Liver (tissue), 8 donors: ENCODE measurements at regions not wholly inside any gene's neighbourhood (a gene's known extent, or its start where the extent isn't known, plus 50 kb on each side); places are given as distances from the start of the nearest gene placed in this dataset.
"Not testable (repeated sequence)": the region's sequence is repeated elsewhere in the genome, so short reads cannot be mapped to it uniquely, and the experiment has no call there.

Source experiments
- DNase-seq: peaks from one replicate; pipeline ENCODE4 v3.0.0-alpha.2; 2017; ENCODE audit warnings: low spot score
- H3K27ac ChIP-seq, 2 donors: one replicate each; pipeline ENCODE4 v1.7.0; 2013; ENCODE audit warnings: inconsistent platforms in 2 of 2, low read length in 2 of 2, control low read depth in 1 of 2, low read depth in 1 of 2, mild to moderate bottlenecking in 1 of 2
- H3K27me3 ChIP-seq, 4 donors: one replicate each; pipeline versions ENCODE4 v1.6.1 to v1.7.0; 2013; ENCODE audit warnings: low read length in 3 of 4, inconsistent platforms in 1 of 4, mild to moderate bottlenecking in 1 of 4, moderate library complexity in 1 of 4; ENCODE audit not compliant: control insufficient read depth in 4 of 4, insufficient read depth in 4 of 4
- H3K36me3 ChIP-seq, 4 donors: one replicate each; pipeline versions ENCODE4 v1.6.1 to v1.7.0; 2013; ENCODE audit warnings: low read length in 3 of 4, mild to moderate bottlenecking in 3 of 4, low read depth in 1 of 4, moderate library complexity in 1 of 4; ENCODE audit not compliant: control insufficient read depth in 4 of 4, insufficient read depth in 3 of 4
- H3K4me1 ChIP-seq, 4 donors: one replicate each; pipeline versions ENCODE4 v1.6.1 to v1.7.0; 2013; ENCODE audit warnings: low read length in 3 of 4, mild to moderate bottlenecking in 3 of 4, moderate library complexity in 1 of 4; ENCODE audit not compliant: control insufficient read depth in 4 of 4, insufficient read depth in 4 of 4
- H3K4me3 ChIP-seq, 3 donors: one replicate each; pipeline versions ENCODE4 v1.6.1 to v1.7.0; 2013; ENCODE audit warnings: low read length in 3 of 3, control low read depth in 1 of 3, low read depth in 1 of 3, mild to moderate bottlenecking in 1 of 3
- H3K9ac ChIP-seq, 2 donors: one replicate each; pipeline ENCODE4 v1.7.0; 2013; ENCODE audit warnings: low read length in 2 of 2, mild to moderate bottlenecking in 2 of 2, moderate library complexity in 2 of 2, control low read depth in 1 of 2, low read depth in 1 of 2
- H3K9me3 ChIP-seq, 4 donors: one replicate each; pipeline versions ENCODE4 v1.6.1 to v1.7.0; 2013; ENCODE audit warnings: low read length in 3 of 4; ENCODE audit not compliant: control insufficient read depth in 4 of 4
- ATF3 ChIP-seq: IDR thresholded peaks from 2 replicates; pipeline ENCODE4 v1.6.1; 2016; ENCODE audit warnings: antibody characterized with exemption
- CTCF ChIP-seq: fragments of 150-350 bp; IDR thresholded peaks from 2 replicates; pipeline ENCODE4 v1.5.1; 2017; ENCODE audit warnings: improper control_type of control experiment, low read depth, low read length; ENCODE audit not compliant: missing input control
- EGR1 ChIP-seq, 2 donors: IDR thresholded peaks; 2 replicates each; pipeline ENCODE4 v1.6.1; 2016 to 2018; ENCODE audit warnings: antibody characterized with exemption in 2 of 2, low read depth in 2 of 2
- FOXA1 ChIP-seq: IDR thresholded peaks from 2 replicates; pipeline ENCODE4 v1.6.1; 2016; ENCODE audit warnings: antibody characterized with exemption
- FOXA2 ChIP-seq: IDR thresholded peaks from 2 replicates; pipeline ENCODE4 v1.6.1; 2016; ENCODE audit warnings: antibody characterized with exemption
- GABPA ChIP-seq, 2 donors: IDR thresholded peaks in 1 of 2; conservative IDR thresholded peaks in 1 of 2; 2 replicates each; pipeline ENCODE4 v1.6.1; 2016; ENCODE audit warnings: antibody characterized with exemption in 2 of 2, mild to moderate bottlenecking in 1 of 2, moderate library complexity in 1 of 2
- HNF4A ChIP-seq, 2 donors: conservative IDR thresholded peaks; 2 replicates each; pipeline ENCODE4 v1.6.1; 2016; ENCODE audit warnings: antibody characterized with exemption in 2 of 2, mild to moderate bottlenecking in 2 of 2
- HNF4G ChIP-seq: IDR thresholded peaks from 2 replicates; pipeline ENCODE4 v1.6.1; 2016; ENCODE audit warnings: antibody characterized with exemption
- JUND ChIP-seq, 2 donors: IDR thresholded peaks; 2 replicates each; pipeline ENCODE4 v1.6.1; 2016; ENCODE audit warnings: antibody characterized with exemption in 2 of 2
- MAX ChIP-seq: IDR thresholded peaks from 2 replicates; pipeline ENCODE4 v1.6.1; 2016; ENCODE audit warnings: antibody characterized with exemption
- NR2F2 ChIP-seq: IDR thresholded peaks from 2 replicates; pipeline ENCODE4 v1.6.1; 2016; ENCODE audit warnings: antibody characterized with exemption
- RAD21 ChIP-seq, 2 donors: IDR thresholded peaks; 2 replicates each; pipeline ENCODE4 v1.6.1; 2016; ENCODE audit warnings: antibody characterized with exemption in 2 of 2, mild to moderate bottlenecking in 2 of 2
- REST ChIP-seq: IDR thresholded peaks from 2 replicates; pipeline ENCODE4 v1.6.1; 2016; ENCODE audit warnings: antibody characterized with exemption, mild to moderate bottlenecking
- RXRA ChIP-seq, 2 donors: IDR thresholded peaks; 2 replicates each; pipeline ENCODE4 v1.6.1; 2017 to 2018; ENCODE audit warnings: antibody characterized with exemption in 2 of 2, mild to moderate bottlenecking in 1 of 2
- SP1 ChIP-seq: IDR thresholded peaks from 2 replicates; pipeline ENCODE4 v1.6.1; 2018; ENCODE audit warnings: antibody characterized with exemption, mild to moderate bottlenecking
- YY1 ChIP-seq: IDR thresholded peaks from 2 replicates; pipeline ENCODE4 v1.6.1; 2016; ENCODE audit warnings: antibody characterized with exemption, mild to moderate bottlenecking
- ZBTB33 ChIP-seq: IDR thresholded peaks from 2 replicates; pipeline ENCODE4 v1.6.1; 2016; ENCODE audit warnings: antibody characterized with exemption
- WGBS: extraction: QIAGEN DNeasy Blood & Tissue Kit; methylation state at CpG from one replicate; pipeline ENCODE4 v1.1.7; 2013; 5-methylcytosine and 5-hydroxymethylcytosine counted together
- donor health status: healthy.
- donor health status: healthy.
- donor health status: healthy.
- donor health status: healthy.
- donor health status: healthy.

GRCh38 chrX:46324166-46324565 is 221.1 kb downstream of the ZNF674 start:
- H3K4me1 ChIP-seq, result peaks cover 0 to 5% (median 0%) of the 10 kb centered on the region in 4 donors
- H3K27me3 ChIP-seq, result no peaks in the 10 kb centered on the region
- TF ChIP-seq REST, result no peak
- no peak for TF ChIP-seq YY1
- no peak for TF ChIP-seq RXRA (IDR thresholded peaks at IDR 0.05)
- TF ChIP-seq CTCF, result no peak
- TF ChIP-seq HNF4A (conservative IDR thresholded peaks at IDR 0.05), result no peak
- no peak for TF ChIP-seq SP1
- no peak for TF ChIP-seq FOXA2
- TF ChIP-seq RAD21 (IDR thresholded peaks at IDR 0.05), result no peak
- no peak for TF ChIP-seq MAX
- TF ChIP-seq ATF3, result no peak
- TF ChIP-seq NR2F2, result no peak
- no peak for TF ChIP-seq FOXA1
- no peak for TF ChIP-seq ZBTB33
- TF ChIP-seq HNF4G, result no peak
- no peak for TF ChIP-seq GABPA (IDR thresholded peaks at IDR 0.05 in 1 of 2, conservative IDR thresholded peaks at IDR 0.05 in 1 of 2)
- TF ChIP-seq EGR1 (IDR thresholded peaks at IDR 0.05; ENCODE audit: low read depth in 2 of 2), result no peak
- TF ChIP-seq JUND (IDR thresholded peaks at IDR 0.05), result no peak
- H3K4me3 ChIP-seq, result no peak overlapping the region
- H3K36me3 ChIP-seq, result no peaks in the 10 kb centered on the region
- no peak for DNase-seq
- H3K9ac ChIP-seq, result no peak overlapping the region
- WGBS, result 94% methylated on average over 3 of the region's 3 CpGs
- no peak overlapping the region for H3K27ac ChIP-seq
- H3K9me3 ChIP-seq, result no peaks in the 10 kb centered on the region

GRCh38 chrX:46322929-46323328 is 222.3 kb downstream of the ZNF674 start:
- not testable (repeated sequence) for H3K4me3 ChIP-seq, H3K27me3 ChIP-seq, DNase-seq, H3K9ac ChIP-seq, H3K36me3 ChIP-seq, H3K4me1 ChIP-seq, H3K9me3 ChIP-seq, H3K27ac ChIP-seq
- WGBS, result 74% methylated on average over 5 of the region's 5 CpGs
